ENCODE measurements at regions not wholly inside any gene's neighbourhood (a gene's known extent, or its start where the extent isn't known, plus 50 kb on each side); places are given as distances from the start of the nearest gene placed in this dataset.

DNA sequence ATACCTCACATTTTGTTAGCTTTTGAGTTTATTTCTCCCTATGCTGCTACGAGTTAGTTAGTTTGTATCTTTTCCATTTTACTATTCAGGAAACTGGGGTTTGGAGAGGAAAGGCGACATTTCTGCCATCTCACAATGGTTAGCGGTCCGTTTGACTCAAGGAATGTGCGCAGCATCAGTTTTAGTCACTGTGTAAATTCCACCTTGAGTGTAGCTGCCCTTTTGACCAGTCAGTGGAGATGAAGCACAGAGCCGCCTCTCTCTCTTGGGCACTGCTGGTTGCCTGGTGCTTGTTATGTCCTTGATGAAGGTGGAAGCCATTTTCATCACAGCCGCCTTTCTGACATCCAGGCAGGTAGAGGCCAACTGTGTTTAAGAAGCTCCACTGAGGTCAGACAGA, 185.5 kb downstream of the SCP2D1 start (continued):
- no peak for TF ChIP-seq KDM1A (IDR thresholded peaks at IDR 0.05; ENCODE audit: borderline replicate concordance, low read length)
- TF ChIP-seq SP2 (IDR thresholded peaks at IDR 0.05; ENCODE audit: low read length) = no peak

Data from H1 (cell line).